GM23338 (cell line): ENCODE measurements at regions not wholly inside any gene's neighbourhood (a gene's known extent, or its start where the extent isn't known, plus 50 kb on each side); places are given as distances from the start of the nearest gene placed in this dataset.

ENCODE experiments used
- ATAC-seq: fragments of 200-7000 bp; cut with Tn5 transposase; 3 replicates; pipeline ENCODE4 v1.9.1; 2020
- DNase-seq: peaks from one replicate; pipeline ENCODE4 v3.0.0-alpha.2; 2015; ENCODE audit warnings: low spot score
- H2AFZ ChIP-seq: fragments of 200-600 bp; sonication (generic); 2 replicates; pipeline ENCODE4 v1.8.0; 2016; ENCODE audit warnings: antibody characterized with exemption, mild to moderate bottlenecking, moderate library complexity
- H3F3A ChIP-seq: fragments of 200-600 bp; sonication (generic); replicated peaks from 2 replicates; pipeline ENCODE4 v1.8.0; 2017; ENCODE audit warnings: antibody characterized with exemption, mixed run types, low read depth
- H3K27ac ChIP-seq: fragments of 200-600 bp; sonication (generic); 2 replicates; pipeline ENCODE4 v1.6.1; 2016; ENCODE audit warnings: low read depth
- H3K27me3 ChIP-seq: fragments of 200-600 bp; sonication (generic); 2 replicates; pipeline ENCODE4 v1.8.0; 2016; ENCODE audit warnings: mild to moderate bottlenecking, mixed run types, moderate library complexity; ENCODE audit not compliant: insufficient read depth
- H3K36me3 ChIP-seq: fragments of 200-600 bp; sonication (generic); 2 replicates; pipeline ENCODE4 v1.8.0; 2016; ENCODE audit warnings: mild to moderate bottlenecking; ENCODE audit not compliant: insufficient read depth
- H3K4me1 ChIP-seq: fragments of 200-600 bp; sonication (generic); 2 replicates; pipeline ENCODE4 v1.8.0; 2016; ENCODE audit warnings: mild to moderate bottlenecking, moderate library complexity; ENCODE audit not compliant: insufficient read depth
- H3K4me2 ChIP-seq: fragments of 200-600 bp; sonication (generic); 2 replicates; pipeline ENCODE4 v1.7.1; 2017; ENCODE audit warnings: mixed run types
- H3K4me3 ChIP-seq: fragments of 200-600 bp; sonication (generic); 2 replicates; pipeline ENCODE4 v1.6.1; 2016; ENCODE audit warnings: mixed run types
- H3K79me2 ChIP-seq: fragments of 200-600 bp; sonication (generic); replicated peaks from 2 replicates; pipeline ENCODE4 v1.8.0; 2017; ENCODE audit warnings: mild to moderate bottlenecking; ENCODE audit not compliant: insufficient read depth
- H3K9me2 ChIP-seq: fragments of 200-600 bp; sonication (generic); 2 replicates; pipeline ENCODE4 v1.8.0; 2017; ENCODE audit not compliant: insufficient read depth
- H4K20me1 ChIP-seq: fragments of 200-600 bp; sonication (generic); replicated peaks from 2 replicates; pipeline ENCODE4 v1.8.0; 2017; ENCODE audit warnings: mild to moderate bottlenecking; ENCODE audit not compliant: insufficient read depth
- H3K27ac Mint-ChIP-seq: 2 replicates; pipeline ENCODE4 v1.8.0; 2020; ENCODE audit warnings: inconsistent platforms, mild to moderate bottlenecking, moderate library complexity, mixed read lengths
- H3K27me3 Mint-ChIP-seq: 3 replicates; pipeline ENCODE4 v1.8.0; 2022; ENCODE audit warnings: low read depth, mild to moderate bottlenecking, moderate library complexity, mixed read lengths, inconsistent platforms; ENCODE audit not compliant: insufficient read depth, poor library complexity
- H3K36me3 Mint-ChIP-seq: 3 replicates; pipeline ENCODE4 v1.8.0; 2021; ENCODE audit warnings: low read depth, mild to moderate bottlenecking, inconsistent platforms, moderate library complexity, mixed read lengths
- H3K4me1 Mint-ChIP-seq: 3 replicates; pipeline ENCODE4 v1.8.0; 2020; ENCODE audit warnings: mild to moderate bottlenecking, inconsistent platforms, mixed read lengths
- H3K4me3 Mint-ChIP-seq: 3 replicates; pipeline ENCODE4 v1.8.0; 2021; ENCODE audit warnings: moderate library complexity, mild to moderate bottlenecking, inconsistent platforms, mixed read lengths
- H3K9me3 Mint-ChIP-seq: 3 replicates; pipeline ENCODE4 v1.8.0; 2020; ENCODE audit warnings: moderate library complexity, mild to moderate bottlenecking, inconsistent platforms, mixed read lengths
- CREB1 ChIP-seq: fragments of 250-450 bp; sonication (Bioruptor Pico); IDR thresholded peaks from 2 replicates; pipeline ENCODE4 v1.5.0; 2020; ENCODE audit warnings: low read depth, mild to moderate bottlenecking, moderate library complexity
- CTCF ChIP-seq, 2 experiments: fragments of 200-600 bp in 1 of 2; sonication (generic) in 1 of 2; conservative IDR thresholded peaks; 2 replicates each; pipeline versions ENCODE4 v1.5.1 to v1.6.1; 2016 to 2017; ENCODE audit warnings: antibody characterized with exemption in 2 of 2, low read depth in 2 of 2, mild to moderate bottlenecking in 2 of 2, moderate library complexity in 1 of 2
- EZH2 ChIP-seq: fragments of 200-600 bp; sonication (generic); IDR thresholded peaks from one replicate; pipeline ENCODE4 v1.8.0; 2017; ENCODE audit warnings: antibody characterized with exemption, mild to moderate bottlenecking, low read depth; ENCODE audit not compliant: unreplicated experiment
- EZH2phosphoT487 ChIP-seq: fragments of 200-600 bp; sonication (generic); IDR thresholded peaks from one replicate; pipeline ENCODE4 v1.8.1; 2018; ENCODE audit warnings: antibody characterized with exemption; ENCODE audit not compliant: unreplicated experiment
- JUNB ChIP-seq: IDR thresholded peaks from one replicate; pipeline ENCODE4 v1.6.1; 2016; ENCODE audit warnings: antibody characterized with exemption; ENCODE audit not compliant: unreplicated experiment
- NANOG ChIP-seq: IDR thresholded peaks from 2 replicates; pipeline ENCODE4 v1.6.1; 2016; ENCODE audit warnings: antibody characterized with exemption, borderline replicate concordance
- POLR2AphosphoS5 ChIP-seq: IDR thresholded peaks from 2 replicates; pipeline ENCODE4 v1.6.1; 2016; ENCODE audit warnings: antibody characterized with exemption, low read depth
- REST ChIP-seq: IDR thresholded peaks from one replicate; pipeline ENCODE4 v1.6.1; 2018; ENCODE audit warnings: antibody characterized with exemption; ENCODE audit not compliant: unreplicated experiment
- STAT1 ChIP-seq: IDR thresholded peaks from one replicate; pipeline ENCODE4 v1.6.1; 2016; ENCODE audit warnings: antibody characterized with exemption; ENCODE audit not compliant: unreplicated experiment
- ZNF114 ChIP-seq: fragments of 250-450 bp; sonication (Bioruptor Pico); IDR thresholded peaks from 2 replicates; pipeline ENCODE4 v1.5.0; 2020; ENCODE audit warnings: mild to moderate bottlenecking, moderate library complexity
- ZNF331 ChIP-seq: fragments of 250-450 bp; sonication (Bioruptor Pico); IDR thresholded peaks from 2 replicates; pipeline ENCODE4 v1.5.0; 2020; ENCODE audit warnings: low read depth, mild to moderate bottlenecking, moderate library complexity
- TF ChIP-seq, protein P1 (sequence below): IDR thresholded peaks from 2 replicates; pipeline ENCODE4 v1.6.1; 2016; ENCODE audit warnings: antibody characterized with exemption

DNA sequence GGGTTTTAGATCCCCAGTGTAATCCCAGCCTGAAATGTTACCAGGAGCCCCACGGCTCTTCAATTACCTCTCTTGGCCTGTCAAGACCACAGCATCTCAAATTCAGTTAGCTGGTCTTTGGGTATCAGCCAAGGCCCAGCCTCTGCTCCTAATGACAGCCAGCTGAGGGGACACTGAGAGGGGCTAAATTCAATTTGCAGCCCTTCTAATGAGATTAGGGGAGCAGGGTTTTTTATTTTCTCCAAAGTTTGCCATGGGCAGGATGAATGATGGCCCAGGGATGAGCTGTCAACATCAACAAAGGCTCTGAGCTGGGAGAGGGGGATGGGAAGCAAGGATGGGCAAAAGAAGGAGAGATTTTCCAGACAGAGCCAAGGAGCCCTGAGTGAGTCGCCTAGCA, 116.8 kb upstream of the TBX20 start (continued):
- TF ChIP-seq EZH2phosphoT487 (no peak), STAT1 (no peak), POLR2AphosphoS5 (no peak), ZNF114 (CRISPR knock-in tag) (no peak), CREB1 (CRISPR knock-in tag) (no peak), CTCF (conservative IDR thresholded peaks at IDR 0.05; ENCODE audit: low read depth in 2 of 2) (no peak), JUNB (no peak), EZH2 (no peak), REST (no peak), ZNF331 (no peak)
- TF ChIP-seq, protein P1, sequence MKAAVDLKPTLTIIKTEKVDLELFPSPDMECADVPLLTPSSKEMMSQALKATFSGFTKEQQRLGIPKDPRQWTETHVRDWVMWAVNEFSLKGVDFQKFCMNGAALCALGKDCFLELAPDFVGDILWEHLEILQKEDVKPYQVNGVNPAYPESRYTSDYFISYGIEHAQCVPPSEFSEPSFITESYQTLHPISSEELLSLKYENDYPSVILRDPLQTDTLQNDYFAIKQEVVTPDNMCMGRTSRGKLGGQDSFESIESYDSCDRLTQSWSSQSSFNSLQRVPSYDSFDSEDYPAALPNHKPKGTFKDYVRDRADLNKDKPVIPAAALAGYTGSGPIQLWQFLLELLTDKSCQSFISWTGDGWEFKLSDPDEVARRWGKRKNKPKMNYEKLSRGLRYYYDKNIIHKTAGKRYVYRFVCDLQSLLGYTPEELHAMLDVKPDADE = no peak

DNA sequence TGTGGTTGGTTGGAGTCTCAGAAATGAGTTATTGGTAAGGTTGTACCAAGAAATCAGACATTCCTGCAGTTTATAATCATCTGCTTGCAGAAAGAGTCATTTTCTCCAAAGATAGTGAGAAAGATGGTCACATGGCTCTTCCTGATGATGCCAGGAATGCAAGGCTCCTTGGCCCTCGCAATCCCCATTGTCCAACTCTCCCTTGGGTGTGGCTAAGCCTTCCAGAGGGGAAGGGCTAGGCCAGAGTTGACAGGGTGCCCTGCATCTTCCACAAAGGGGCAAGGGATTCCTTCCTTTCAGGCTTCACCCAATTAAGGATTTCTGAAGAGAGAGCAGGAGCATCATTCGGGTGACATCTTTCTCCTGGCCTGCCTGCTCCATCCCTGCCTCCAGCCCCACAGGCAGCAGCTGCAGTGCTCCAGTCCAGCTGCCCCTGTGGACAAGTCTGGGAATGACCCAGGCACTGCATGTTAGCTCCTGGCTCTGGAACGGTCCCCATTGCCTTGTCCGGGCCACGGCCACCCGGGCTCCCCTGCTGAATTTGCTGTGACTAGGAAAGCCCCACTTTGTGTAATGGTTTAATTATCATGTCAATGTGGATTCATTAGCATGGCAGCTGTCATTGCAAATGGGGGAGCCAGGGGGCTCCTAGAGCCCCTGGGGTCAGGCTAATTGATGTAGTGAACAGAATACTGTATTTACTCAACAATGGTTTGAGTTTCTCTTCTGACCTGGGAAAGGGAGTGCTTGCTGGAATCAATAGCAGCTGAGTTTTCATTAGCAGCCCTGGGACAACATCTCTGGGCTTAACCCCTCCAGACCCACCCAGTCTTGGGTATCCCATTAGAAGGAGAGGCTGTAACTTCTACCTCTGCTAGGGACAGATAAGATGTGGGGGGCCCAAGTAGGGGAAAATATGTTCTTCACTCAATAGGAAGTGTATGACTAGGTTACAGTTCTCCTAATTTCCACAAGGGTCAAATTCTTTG, 112.6 kb upstream of the TBX20 start:
- no peaks in the 10 kb centered on the region for H4K20me1 ChIP-seq
- Mint-ChIP-seq H3K27me3 (peaks cover 8% of the 10 kb centered on the region), H3K36me3 (peaks cover 1% of the 10 kb centered on the region; the same call in 1 of the 3 replicates), H3K4me1 (peaks cover 26% of the 10 kb centered on the region), H3K9me3 (0 out of 3 replicates have a peak, but pooled peaks cover 3% of the 10 kb centered on the region), H3K27ac (no peak overlapping the region), H3K4me3 (peak overlapping the region; percentile 52; the same call in 1 of the 3 replicates)
- H3K4me3 ChIP-seq = peak overlapping the region; percentile 5; the same call in 1 of the 2 replicates
- no peaks in the 10 kb centered on the region for H3K36me3 ChIP-seq
- H3K27me3 ChIP-seq = 0 out of 2 replicates have a peak, but pooled peaks cover 3% of the 10 kb centered on the region
- peaks cover 24% of the 10 kb centered on the region for H3K4me1 ChIP-seq
- peak overlapping the region; percentile 53; the same call in 1 of the 2 replicates for H2AFZ ChIP-seq
- H3K4me2 ChIP-seq = peak overlapping the region; percentile 70
- peak; percentile 71 for DNase-seq
- no peaks in the 10 kb centered on the region for H3K79me2 ChIP-seq
- no peak overlapping the region for H3K27ac ChIP-seq
- peaks cover 12% of the 10 kb centered on the region for H3K9me2 ChIP-seq
- peak; percentile 93 for ATAC-seq
- no peaks in the 10 kb centered on the region for H3F3A ChIP-seq
- no peak for TF ChIP-seq ZNF331
- TF ChIP-seq, protein P1 = no peak
- TF ChIP-seq CTCF (conservative IDR thresholded peaks at IDR 0.05; ENCODE audit: low read depth in 2 of 2) = 0 out of 4 replicates have a peak, but pooled peaks of 1 of the 2 experiments have one; percentile 12
- TF ChIP-seq ZNF114 (CRISPR knock-in tag) = no peak
- peak; percentile 54; the same call in 1 of the 2 replicates for TF ChIP-seq NANOG
- no peak for TF ChIP-seq EZH2
